ENCODE measurements at regions not wholly inside any gene's neighbourhood (a gene's known extent, or its start where the extent isn't known, plus 50 kb on each side); places are given as distances from the start of the nearest gene placed in this dataset.

GRCh38 chr12:43285159-43285598, 266.8 kb downstream of the ADAMTS20 start:
- H3K36me3 ChIP-seq, result no peaks in the 10 kb centered on the region
- no peak for DNase-seq
- 36 to 43% methylated on average over 4 of the region's 4 CpGs for whole genome bisulfite sequencing, 2 donors
- TF ChIP-seq POLR2A (IDR thresholded peaks at IDR 0.05) (no peak), CTCF (IDR thresholded peaks at IDR 0.05) (no peak)
- H3K27me3 ChIP-seq, result no peaks in the 10 kb centered on the region
- H3K4me3 ChIP-seq (replicated peaks in 1 of 3), result no peak overlapping the region
- intact Hi-C loops (cut with DNase I), result no loop called here
- no peaks in the 10 kb centered on the region for H3K9me3 ChIP-seq
- no peak overlapping the region for H3K27ac ChIP-seq
- H3K4me1 ChIP-seq, result peaks cover 9 to 11% of the 10 kb centered on the region in 2 donors

GRCh38 chr12:43284486-43285158, 267.4 kb downstream of the ADAMTS20 start:
- intact Hi-C loops (cut with DNase I), result no loop called here
- Histone ChIP-seq H3K27ac (no peak overlapping the region), H3K4me1 (peaks cover 9 to 11% of the 10 kb centered on the region in 2 donors), H3K36me3 (no peaks in the 10 kb centered on the region), H3K27me3 (no peaks in the 10 kb centered on the region), H3K4me3 (replicated peaks in 1 of 3) (no peak overlapping the region), H3K9me3 (no peaks in the 10 kb centered on the region)
- 71 to 82% methylated on average over 2 of the region's 2 CpGs for WGBS, 2 donors
- no peak for TF ChIP-seq POLR2A (IDR thresholded peaks at IDR 0.05)
- TF ChIP-seq CTCF (IDR thresholded peaks at IDR 0.05), result no peak
- no peak for DNase-seq

- Histone ChIP-seq H3K27me3 (no peaks in the 10 kb centered on the region), H3K27ac (no peak overlapping the region), H3K4me1 (peaks cover 9 to 11% of the 10 kb centered on the region in 2 donors), H3K9me3 (no peaks in the 10 kb centered on the region), H3K36me3 (no peaks in the 10 kb centered on the region), H3K4me3 (replicated peaks in 1 of 3) (no peak overlapping the region)
- intact Hi-C loops (cut with DNase I), result no loop called here
- TF ChIP-seq CTCF (IDR thresholded peaks at IDR 0.05) (no peak), POLR2A (IDR thresholded peaks at IDR 0.05) (no peak)
- no peak for DNase-seq
Observed at GRCh38 chr12:43283206-43283605, 268.8 kb downstream of the ADAMTS20 start.

GRCh38 chr12:43282106-43282505, 269.9 kb downstream of the ADAMTS20 start:
- Histone ChIP-seq H3K27me3 (no peaks in the 10 kb centered on the region), H3K4me1 (peaks cover 9 to 11% of the 10 kb centered on the region in 2 donors), H3K4me3 (replicated peaks in 1 of 3) (no peak overlapping the region), H3K36me3 (no peaks in the 10 kb centered on the region), H3K9me3 (no peaks in the 10 kb centered on the region), H3K27ac (no peak overlapping the region)
- DNase-seq, result no peak
- intact Hi-C loops (cut with DNase I), result no loop called here
- TF ChIP-seq POLR2A (IDR thresholded peaks at IDR 0.05), result no peak
- peak in 3 of 6 experiments; percentile 42 to 46 (median 46) for TF ChIP-seq CTCF (IDR thresholded peaks at IDR 0.05)

GRCh38 chr12:43281563-43281962, 270.4 kb downstream of the ADAMTS20 start:
- Histone ChIP-seq H3K27ac (no peak overlapping the region), H3K9me3 (no peaks in the 10 kb centered on the region), H3K4me1 (peaks cover 9 to 11% of the 10 kb centered on the region in 2 donors), H3K27me3 (no peaks in the 10 kb centered on the region), H3K36me3 (no peaks in the 10 kb centered on the region), H3K4me3 (replicated peaks in 1 of 3) (no peak overlapping the region)
- no peak for DNase-seq
- 78 to 82% methylated on average over 3 of the region's 3 CpGs for WGBS, 2 donors
- TF ChIP-seq CTCF (IDR thresholded peaks at IDR 0.05) (no peak), POLR2A (IDR thresholded peaks at IDR 0.05) (no peak)
- intact Hi-C loops (cut with DNase I), result no loop called here
